K562 (cell line): ENCODE measurements at regions not wholly inside any gene's neighbourhood (a gene's known extent, or its start where the extent isn't known, plus 50 kb on each side); places are given as distances from the start of the nearest gene placed in this dataset.

Experiments used
- ATAC-seq: fragments of 200-7000 bp; cut with Tn5 transposase; 3 replicates; pipeline ENCODE4 v1.9.1; 2020; ENCODE audit warnings: moderate library complexity
- BruUV-seq: library from RNA; stranded (reverse); fragments of 400-500 nt; replicated peaks from 2 replicates; lab custom pipeline; 2021; lab: Mats Ljungman, UMichigan
- CTCF ChIA-PET: fragments of 300-600 bp; formaldehyde crosslinking; extraction: SDS; loops from one replicate; lab custom pipeline; 2021; ENCODE audit warnings: low intra/inter-chr PET ratio; lab: Yijun Ruan, JAX
- POLR2A ChIA-PET: fragments of 300-600, 350-650 bp; sonication (Branson Sonifier 250); formaldehyde crosslinking; extraction: SDS; loops from one replicate; lab custom pipeline; 2021; ENCODE audit warnings: antibody characterized with exemption, inconsistent platforms; lab: Yijun Ruan, JAX
- DNase-seq, 4 experiments: peaks; one replicate each; pipeline versions ENCODE4 v3.0.0 to v3.0.0-alpha.2; 2011 to 2018; ENCODE audit warnings: low spot score in 3 of 4, mixed read lengths in 3 of 4; ENCODE audit errors: extremely low read depth in 1 of 4
- FAIRE-seq: peaks from 2 replicates; lab custom pipeline; 2011; peaks lifted over from hg19 to GRCh38; lab: Jason Lieb, UNC
- H2AFZ ChIP-seq: 2 replicates; pipeline ENCODE4 v1.6.0; 2011; ENCODE audit warnings: low read depth, low read length, control low read depth, inconsistent platforms
- H3K27ac ChIP-seq: fragments of 200-600 bp; 3 replicates; pipeline ENCODE4 v1.8.0; 2011; ENCODE audit warnings: low read depth, mild to moderate bottlenecking, control low read depth, inconsistent platforms, low read length, moderate library complexity, mixed read lengths; ENCODE audit errors: extremely low read depth
- H3K27me3 ChIP-seq, 2 experiments: fragments of 300-600 bp in 1 of 2; 2 replicates in 1 of 2; 3 replicates in 1 of 2; pipeline versions ENCODE4 v1.6.0 to v1.8.0; 2011; ENCODE audit warnings: inconsistent platforms in 2 of 2, low read length in 2 of 2, mild to moderate bottlenecking in 1 of 2, mixed read lengths in 1 of 2, moderate library complexity in 1 of 2; ENCODE audit not compliant: control insufficient read depth in 2 of 2, insufficient read depth in 2 of 2
- H3K36me3 ChIP-seq: fragments of 300-600 bp; 3 replicates; pipeline ENCODE4 v1.8.0; 2011; ENCODE audit warnings: mild to moderate bottlenecking, low read length, inconsistent platforms; ENCODE audit not compliant: control insufficient read depth, insufficient read depth
- H3K4me1 ChIP-seq, 2 experiments: fragments of 200-600 bp in 1 of 2; replicated peaks in 1 of 2; 2 replicates in 1 of 2; 3 replicates in 1 of 2; pipeline versions ENCODE4 v1.5.1 to v1.8.0; 2011; ENCODE audit warnings: inconsistent platforms in 2 of 2, low read length in 2 of 2, mild to moderate bottlenecking in 1 of 2, mixed read lengths in 1 of 2, moderate library complexity in 1 of 2; ENCODE audit not compliant: control insufficient read depth in 2 of 2, insufficient read depth in 2 of 2
- H3K4me2 ChIP-seq: 2 replicates; pipeline ENCODE4 v1.6.1; 2011; ENCODE audit warnings: low read length, control low read depth, inconsistent platforms, mixed read lengths; ENCODE audit not compliant: insufficient read depth
- H3K4me3 ChIP-seq: fragments of 200-600 bp; sonication (generic), shearing (Covaris generic); 2 replicates; pipeline ENCODE4 v1.5.1; 2016; ENCODE audit warnings: control low read depth, inconsistent platforms
- H3K79me2 ChIP-seq: fragments of 200-600 bp; 3 replicates; pipeline ENCODE4 v1.8.0; 2011; ENCODE audit warnings: low read length, inconsistent platforms; ENCODE audit not compliant: control insufficient read depth, insufficient read depth
- H3K9ac ChIP-seq, 2 experiments: 2 replicates each; pipeline versions ENCODE4 v1.6.0 to v1.6.1; 2011; ENCODE audit warnings: low read depth in 2 of 2, low read length in 2 of 2, control low read depth in 1 of 2, inconsistent platforms in 1 of 2, mild to moderate bottlenecking in 1 of 2, mixed read lengths in 1 of 2; ENCODE audit not compliant: insufficient read depth in 1 of 2
- H3K9me1 ChIP-seq: one replicate; pipeline ENCODE4 v1.6.0; 2011; ENCODE audit warnings: inconsistent platforms, mild to moderate bottlenecking, low read length, moderate library complexity; ENCODE audit not compliant: control insufficient read depth, insufficient read depth
- H3K9me3 ChIP-seq: replicated peaks from 2 replicates; pipeline ENCODE4 v1.5.1; 2011; ENCODE audit warnings: low read depth, low read length, inconsistent platforms; ENCODE audit not compliant: control insufficient read depth, insufficient read depth
- H4K20me1 ChIP-seq: replicated peaks from 2 replicates; pipeline ENCODE4 v1.6.1; 2011; ENCODE audit warnings: low read length, inconsistent platforms, mixed read lengths; ENCODE audit not compliant: control insufficient read depth, insufficient read depth
- CBFB ChIP-seq: sonication (generic); formaldehyde crosslinking; IDR thresholded peaks from 2 replicates; pipeline ENCODE4 v1.4.0; 2020; ENCODE audit warnings: mild to moderate bottlenecking, missing genetic modification reagents
- KAT2B ChIP-seq: IDR thresholded peaks from one replicate; pipeline ENCODE4 v1.6.1; 2012; ENCODE audit warnings: low read depth, mild to moderate bottlenecking, control low read depth, inconsistent platforms, low read length, moderate library complexity
- USF1 ChIP-seq: sonication (generic); formaldehyde crosslinking; IDR thresholded peaks from 2 replicates; pipeline ENCODE4 v1.9.0; 2022; ENCODE audit warnings: mild to moderate bottlenecking, missing genetic modification reagents
- ZNF699 ChIP-seq: fragments of 250-450 bp; sonication (Bioruptor Pico); IDR thresholded peaks from 2 replicates; pipeline ENCODE4 v1.8.0; 2021; ENCODE audit warnings: mild to moderate bottlenecking, moderate library complexity; ENCODE audit not compliant: insufficient replicate concordance
- WGBS: fragments of 100-300 bp; shearing (Covaris generic); methylation state at CpG from one replicate; pipeline ENCODE4 v1.1.6; 2016; ENCODE audit warnings: low coverage, mixed read lengths; ENCODE audit not compliant: insufficient coverage; ENCODE audit errors: missing lambda C conversion rate; 5-methylcytosine and 5-hydroxymethylcytosine counted together
- in situ Hi-C: fragments of 300-500 bp; cut with MboI; formaldehyde crosslinking; loops from 4 replicates; pipeline ENCODE4 v1.15.0; 2018; ENCODE audit warnings: inconsistent platforms, mixed read lengths
- intact Hi-C: fragments of 100-400 bp; cut with micrococcal nuclease; formaldehyde crosslinking; loops from 2 replicates; pipeline ENCODE4 v1.14.2; 2022

GRCh38 chr22:49469896-49470740, 357.6 kb downstream of the BRD1 start (continued):
- TF ChIP-seq USF1 (CRISPR knock-in tag), result no peak
- no peak for TF ChIP-seq CBFB (CRISPR knock-in tag)

- no TSS peak for BruUV-seq
- Histone ChIP-seq H3K4me2 (no peak overlapping the region), H3K9me3 (no peaks in the 10 kb centered on the region), H3K4me1 (peaks cover 0 to 12% of the 10 kb centered on the region in 2 experiments; a peak in 2 of 5 replicates), H2AFZ (no peak overlapping the region), H3K4me3 (no peak overlapping the region), H3K79me2 (no peaks in the 10 kb centered on the region; the same call in 1 of the 3 replicates), H3K36me3 (peaks cover 4% of the 10 kb centered on the region; the same call in 1 of the 3 replicates), H3K9ac (no peak overlapping the region), H3K27ac (no peak overlapping the region), H4K20me1 (0 out of 2 replicates have a peak, but pooled peaks cover 3% of the 10 kb centered on the region), H3K27me3 (no peaks in the 10 kb centered on the region), H3K9me1 (no peaks in the 10 kb centered on the region)
- intact Hi-C loops, result no loop called here
- FAIRE-seq, result no peak
- CTCF ChIA-PET, result no interaction called here
- DNase-seq, result no peak
- POLR2A ChIA-PET, result no interaction called here
- no peak for TF ChIP-seq ZNF699
- no peak for TF ChIP-seq KAT2B
- 62% methylated on average over 11 of the region's 11 CpGs for WGBS
- no peak for ATAC-seq
- in situ Hi-C loops, result no loop called here
Observed at GRCh38 chr22:49468487-49469198, 359.0 kb downstream of the BRD1 start.
